GM23248 (cell line): ENCODE measurements at regions not wholly inside any gene's neighbourhood (a gene's known extent, or its start where the extent isn't known, plus 50 kb on each side); places are given as distances from the start of the nearest gene placed in this dataset.

Experiments
- EZH2 ChIP-seq: fragments of 200-600 bp; sonication (generic); IDR thresholded peaks from 2 replicates; pipeline ENCODE4 v1.6.1; 2018; ENCODE audit warnings: antibody characterized with exemption, mild to moderate bottlenecking; ENCODE audit not compliant: insufficient read depth, poor library complexity, severe bottlenecking
- EZH2phosphoT487 ChIP-seq: fragments of 200-600 bp; sonication (generic); IDR thresholded peaks from 2 replicates; pipeline ENCODE4 v1.6.1; 2018; ENCODE audit warnings: antibody characterized with exemption, moderate library complexity, mild to moderate bottlenecking, low read depth; ENCODE audit not compliant: insufficient read depth

DNA sequence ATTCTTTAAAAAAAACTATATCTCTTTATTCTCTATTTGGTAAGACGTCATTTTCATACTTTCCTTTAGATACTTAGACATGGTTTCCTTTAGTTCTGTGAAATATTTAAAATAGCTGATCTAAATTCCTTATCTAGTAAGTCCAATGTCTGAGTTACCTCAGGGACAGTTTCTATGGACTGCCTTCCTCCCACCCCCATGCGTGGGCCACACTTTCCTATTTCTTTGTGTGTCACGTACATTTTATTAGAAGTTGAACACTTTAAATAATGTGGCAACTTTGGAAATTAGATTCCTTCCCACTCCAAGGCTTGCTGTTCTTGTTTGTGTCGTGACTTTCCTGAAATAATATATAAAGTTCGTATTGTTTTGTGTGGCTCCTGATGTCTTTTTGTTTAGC lies 260.7 kb downstream of the EDEM1 start:
- TF ChIP-seq EZH2 (no peak), EZH2phosphoT487 (no peak)
